ENCODE measurements at regions not wholly inside any gene's neighbourhood (a gene's known extent, or its start where the extent isn't known, plus 50 kb on each side); places are given as distances from the start of the nearest gene placed in this dataset.
A peak's percentile ranks its signal among the peaks of the same experiment; 100 is the strongest.

GRCh38 chr12:127640181-127640886 is 626.6 kb upstream of the TMEM132C start:
- no peak for DNase-seq

DNA sequence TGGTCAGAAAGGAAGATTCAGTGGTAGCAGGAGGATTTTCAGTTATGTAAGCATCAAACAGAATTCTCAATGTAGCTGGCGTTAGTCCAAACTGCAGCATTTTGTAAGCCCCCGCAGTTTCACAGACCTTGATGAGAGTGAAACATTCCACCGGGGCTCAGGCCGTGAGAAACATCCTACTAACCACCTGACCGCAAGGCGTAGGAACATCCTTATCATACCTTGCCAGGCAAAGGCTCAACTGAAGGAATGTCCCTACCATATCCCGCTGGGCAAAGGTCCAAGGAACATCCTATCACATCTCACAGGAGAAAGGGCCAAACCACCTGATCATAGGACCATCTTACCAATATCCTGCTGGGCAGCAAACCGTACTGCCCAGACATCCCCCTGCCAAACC is 624.8 kb upstream of the TMEM132C start:
- DNase-seq = no peak

GRCh38 chr12:127648321-127648720 is 618.6 kb upstream of the TMEM132C start:
- DNase-seq = no peak

GRCh38 chr12:127649961-127650360 is 617.0 kb upstream of the TMEM132C start:
- DNase-seq = no peak

- DNase-seq = no peak
Observed at GRCh38 chr12:127650626-127651025, 616.3 kb upstream of the TMEM132C start.

DNA sequence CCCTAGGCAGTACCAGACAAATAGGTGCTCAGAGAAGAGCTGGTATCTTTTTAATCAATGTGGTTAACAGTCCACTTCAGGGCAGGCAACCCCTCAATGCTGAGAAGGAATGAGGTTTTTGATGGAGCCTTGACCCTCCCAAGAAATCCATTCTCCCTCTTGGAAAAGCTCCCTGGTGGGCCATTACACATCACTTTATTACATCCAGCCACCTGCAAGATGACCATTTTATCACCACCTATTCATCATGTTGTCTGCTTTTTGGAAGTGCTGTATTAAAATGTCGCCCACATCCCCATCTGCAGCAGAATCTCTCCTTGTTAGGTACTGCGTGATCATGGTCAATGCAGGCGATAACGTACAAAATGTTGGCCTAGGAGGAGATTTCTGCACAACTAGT is 614.7 kb upstream of the TMEM132C start:
- no peak for DNase-seq

DNA sequence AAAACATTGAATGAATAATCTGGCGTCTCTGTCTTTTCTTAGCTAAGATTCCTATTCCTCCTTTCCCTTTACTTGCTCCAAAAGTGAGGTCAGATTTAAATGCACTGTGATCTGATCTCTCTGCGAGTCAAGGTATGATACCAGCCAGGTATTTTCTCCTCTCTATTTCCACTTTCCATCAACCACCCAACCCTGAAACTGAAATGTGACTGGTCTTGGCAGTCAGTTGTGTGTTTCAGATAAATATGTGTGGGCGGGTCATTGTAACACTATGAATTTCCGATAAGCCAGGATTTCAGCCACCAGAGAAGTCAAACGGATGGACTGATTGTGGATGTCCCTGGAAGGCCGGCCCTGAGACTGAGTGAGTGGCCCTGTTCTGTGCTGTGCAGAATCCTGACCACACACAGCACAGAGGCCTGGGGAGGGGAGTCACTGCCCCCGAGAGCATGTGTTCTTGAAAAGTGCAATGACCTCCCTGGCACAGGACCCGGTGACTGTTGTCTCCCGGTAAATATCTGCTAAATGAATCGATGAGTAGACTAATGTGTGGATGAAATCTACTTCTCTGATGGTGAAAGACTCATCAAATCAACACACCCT is 612.5 kb upstream of the TMEM132C start:
- DNase-seq = no peak

GRCh38 chr12:127655691-127656090 is 611.3 kb upstream of the TMEM132C start:
- no peak for DNase-seq

- DNase-seq = no peak
Observed at GRCh38 chr12:127656266-127656665, 610.7 kb upstream of the TMEM132C start.

- DNase-seq = no peak
Observed at GRCh38 chr12:127657036-127657435, 609.9 kb upstream of the TMEM132C start.

DNA sequence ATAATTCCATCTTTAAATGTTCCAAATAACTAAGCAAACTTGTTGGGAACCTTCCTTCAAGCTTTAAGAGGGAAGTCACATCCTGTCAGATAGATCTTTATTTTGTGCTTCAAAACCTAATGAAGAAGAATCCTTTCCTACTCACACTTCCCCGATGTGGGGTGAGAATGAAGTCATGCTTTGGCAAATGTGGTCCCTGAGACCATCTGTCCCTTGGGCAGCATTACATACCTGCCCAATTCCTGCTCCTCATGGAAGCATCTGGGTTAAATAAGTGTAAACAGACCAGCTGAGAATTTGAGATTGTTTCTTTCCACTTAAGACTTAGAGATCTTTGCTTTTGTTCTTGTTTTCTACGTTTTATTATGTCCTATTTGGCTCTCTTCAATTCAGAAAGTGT is 606.0 kb upstream of the TMEM132C start:
- no peak for DNase-seq

- DNase-seq = no peak
Observed at GRCh38 chr12:127663716-127664115, 603.3 kb upstream of the TMEM132C start.

DNA sequence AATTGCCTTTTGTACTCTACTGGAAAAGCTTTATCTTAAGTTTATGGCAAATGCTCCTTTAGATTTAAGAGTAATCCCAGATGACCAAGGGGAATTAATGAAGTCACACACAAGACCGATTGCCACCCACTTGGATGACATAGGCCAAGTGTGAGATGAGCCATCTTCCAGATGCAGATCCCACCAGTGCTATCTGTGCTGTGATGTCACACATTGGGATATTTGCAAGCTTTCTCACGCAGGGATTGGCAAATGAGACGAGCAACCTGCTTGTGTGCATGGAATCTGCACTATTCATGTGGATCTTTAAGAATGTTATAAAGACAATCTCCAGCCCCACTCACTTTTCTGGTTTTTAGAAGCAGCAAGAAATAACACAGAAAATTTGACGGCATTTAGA is 602.1 kb upstream of the TMEM132C start:
- DNase-seq = no peak

GRCh38 chr12:127667131-127667685 is 599.8 kb upstream of the TMEM132C start:
- no peak for DNase-seq

DNA sequence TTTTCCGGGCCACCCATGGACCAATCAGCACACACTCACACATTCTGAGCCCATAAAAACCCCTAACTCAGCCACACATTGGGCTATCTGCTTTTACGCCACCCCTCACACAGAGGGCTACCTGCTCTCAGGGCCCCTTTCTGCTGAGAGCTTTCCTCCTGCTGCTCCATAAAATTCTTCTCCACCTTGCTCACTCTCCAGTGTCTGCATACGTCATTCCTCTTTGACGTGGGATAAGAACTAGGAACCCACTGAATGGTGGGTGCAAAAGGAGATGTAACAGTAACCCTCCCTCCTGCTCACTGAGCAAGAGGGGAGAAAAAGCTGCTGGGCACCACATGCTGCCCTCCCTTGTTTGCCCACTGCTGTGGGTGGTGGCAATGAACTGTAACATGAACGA is 596.7 kb upstream of the TMEM132C start:
- DNase-seq = no peak

- DNase-seq = no peak
Observed at GRCh38 chr12:127670796-127671195, 596.2 kb upstream of the TMEM132C start.

GRCh38 chr12:127675936-127676335 is 591.0 kb upstream of the TMEM132C start:
- DNase-seq = no peak

DNA sequence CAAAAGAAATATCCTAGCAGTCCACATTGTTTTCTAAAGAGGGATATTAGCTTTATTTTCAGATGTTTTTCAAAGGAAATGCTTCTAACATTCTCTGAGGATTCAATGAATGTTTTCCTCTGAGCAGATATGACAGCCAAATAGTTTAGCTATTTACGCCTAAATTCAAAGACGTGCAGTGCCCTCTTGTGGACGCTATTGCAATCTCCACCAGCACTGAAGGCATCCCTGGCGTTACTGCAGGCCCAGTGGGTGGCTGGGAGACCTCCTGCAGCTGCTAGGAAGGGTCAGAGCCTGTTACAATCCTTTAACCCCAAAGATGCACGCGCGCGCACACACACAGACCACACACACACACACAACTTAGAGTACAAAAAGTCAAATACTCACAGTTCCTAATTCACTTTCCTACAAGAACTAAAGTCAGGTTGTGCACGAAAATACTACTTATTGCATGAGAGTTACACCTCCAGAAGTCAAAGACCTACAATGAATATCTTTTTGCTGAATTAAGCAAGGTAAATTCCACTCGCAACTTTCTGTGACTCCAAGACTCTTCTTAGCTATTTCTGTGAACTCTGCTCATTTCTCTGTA is 589.3 kb upstream of the TMEM132C start:
- DNase-seq = peak in 45 of 51 donors; percentile 3 to 80 (median 44)

DNA sequence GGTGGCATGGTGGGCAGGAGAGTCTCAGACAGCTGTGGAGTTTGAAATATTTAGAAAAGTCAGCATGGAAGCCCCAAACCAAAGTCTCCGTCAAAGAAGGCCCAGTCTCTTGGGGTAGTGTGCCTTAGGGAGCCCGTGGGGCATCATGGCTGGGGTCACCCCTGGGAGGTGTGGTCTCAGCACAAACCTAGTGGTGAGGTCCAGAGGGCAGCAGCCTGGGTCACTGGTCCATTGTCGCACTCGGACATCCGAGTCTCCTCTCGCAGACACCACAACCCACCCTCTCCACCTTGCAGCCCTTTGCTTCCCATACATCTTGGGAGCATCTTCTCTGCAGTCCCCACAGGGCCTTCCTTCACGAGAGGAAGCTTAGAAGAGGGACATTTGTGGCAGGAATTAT is 588.0 kb upstream of the TMEM132C start:
- no peak for DNase-seq

DNA sequence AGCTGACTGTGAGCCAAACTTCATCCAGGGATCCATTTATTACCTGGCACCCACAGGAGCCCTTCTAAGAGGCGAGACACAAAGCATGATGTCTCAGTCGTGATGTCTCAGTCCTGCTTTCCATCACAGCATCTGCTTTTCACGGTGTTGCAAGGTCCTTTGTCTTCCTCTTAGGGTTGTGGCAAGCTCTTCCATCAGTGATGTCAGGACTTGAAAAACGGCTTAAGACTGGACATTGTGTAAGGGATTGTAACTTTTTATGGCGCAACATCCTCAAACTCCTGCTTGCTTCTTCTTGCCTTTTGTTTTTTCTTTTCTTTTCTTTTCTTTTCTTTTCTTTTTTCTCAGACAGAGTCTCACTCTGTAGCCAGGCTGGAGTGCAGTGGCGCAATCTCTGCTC is 586.5 kb upstream of the TMEM132C start:
- DNase-seq = no peak

DNA sequence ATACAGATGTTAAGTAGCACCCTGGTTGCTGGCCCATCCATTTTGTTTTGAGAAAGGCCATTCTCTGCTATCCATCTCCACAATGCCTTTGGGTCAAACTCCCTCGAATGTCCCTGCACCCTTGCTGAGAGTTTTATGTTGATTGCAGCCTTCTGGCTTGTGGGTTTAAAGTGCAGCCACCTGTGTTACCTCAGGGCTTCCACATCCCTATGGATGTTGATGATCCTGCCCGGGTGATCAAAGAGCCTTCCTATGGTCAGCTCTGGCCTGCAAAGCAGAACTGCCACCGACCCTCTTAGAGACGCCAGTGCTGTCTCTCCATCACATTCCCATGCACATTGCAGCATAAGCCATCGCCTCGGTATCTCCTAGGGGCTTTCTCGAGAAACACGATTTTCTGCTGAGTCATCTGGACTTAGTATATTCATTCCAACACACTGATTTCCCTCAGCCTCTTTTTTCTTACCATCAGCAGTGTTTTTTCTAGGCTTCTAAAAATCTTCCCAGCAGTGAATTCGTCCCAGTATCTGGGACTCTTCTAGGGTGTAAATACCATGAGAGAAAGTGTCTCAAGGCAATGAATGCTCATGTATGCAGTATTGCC is 585.7 kb upstream of the TMEM132C start:
- no peak for DNase-seq

DNA sequence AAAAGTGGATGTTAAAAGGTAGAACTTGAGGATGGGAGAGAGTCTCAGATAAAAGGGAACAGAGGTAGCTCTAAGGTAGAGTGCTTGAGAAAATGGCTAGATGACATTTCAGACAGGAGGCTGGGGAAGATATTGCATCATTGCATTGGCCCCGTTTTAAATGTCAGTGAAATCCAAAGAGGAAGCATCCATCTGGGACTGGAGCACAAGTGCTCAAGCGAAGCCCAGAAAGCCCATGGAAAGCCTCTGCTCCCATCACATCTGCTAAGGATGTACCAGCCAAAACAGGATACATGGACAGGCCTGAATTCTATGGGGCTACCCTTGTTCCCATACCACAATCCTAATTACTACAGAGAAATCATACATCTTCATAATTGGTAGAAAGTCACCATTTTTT is 581.5 kb upstream of the TMEM132C start:
- DNase-seq = no peak

Measured in hypothalamus (tissue), 51 donors.